NCI-H774 (cell line): ENCODE measurements at regions not wholly inside any gene's neighbourhood (a gene's known extent, or its start where the extent isn't known, plus 50 kb on each side); places are given as distances from the start of the nearest gene placed in this dataset.

Experiments
- DNase-seq: peaks from one replicate; lab custom pipeline; 2025; lab: John Stamatoyannopoulos, UW

DNA sequence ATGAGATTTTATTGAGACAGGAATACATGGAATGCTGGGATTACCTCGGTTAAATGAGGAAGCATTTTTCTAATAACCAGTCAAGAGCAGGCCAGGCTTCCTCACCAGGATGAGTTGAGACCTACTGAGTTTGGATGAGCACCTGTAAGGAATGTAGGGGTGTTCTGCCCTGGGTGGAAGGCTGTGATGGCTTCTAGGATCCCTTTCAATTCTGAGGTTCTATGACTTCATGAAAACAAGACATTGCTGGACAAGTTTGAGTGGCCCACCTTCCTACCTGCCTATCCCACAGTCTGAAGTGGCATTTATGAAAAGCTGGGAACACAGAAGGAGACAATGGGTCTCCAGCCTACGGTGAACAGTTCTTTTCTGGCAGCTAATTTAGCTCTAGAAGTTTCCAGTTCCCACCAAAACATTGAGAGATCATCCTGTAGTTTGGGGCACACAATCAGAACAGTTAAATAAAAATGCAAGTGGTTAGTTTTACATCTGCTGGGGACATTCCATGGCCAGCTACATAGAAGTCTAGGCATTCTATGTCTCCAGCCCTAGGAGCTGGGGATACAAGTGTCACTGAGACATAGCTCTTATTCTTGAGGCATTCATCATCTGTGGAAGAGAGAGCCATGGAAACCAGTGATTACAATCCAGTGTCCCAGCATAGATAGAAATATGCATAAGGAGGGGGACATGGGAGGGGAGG, 51.3 kb upstream of the TSPAN2 start:
- DNase-seq, result no peak

DNA sequence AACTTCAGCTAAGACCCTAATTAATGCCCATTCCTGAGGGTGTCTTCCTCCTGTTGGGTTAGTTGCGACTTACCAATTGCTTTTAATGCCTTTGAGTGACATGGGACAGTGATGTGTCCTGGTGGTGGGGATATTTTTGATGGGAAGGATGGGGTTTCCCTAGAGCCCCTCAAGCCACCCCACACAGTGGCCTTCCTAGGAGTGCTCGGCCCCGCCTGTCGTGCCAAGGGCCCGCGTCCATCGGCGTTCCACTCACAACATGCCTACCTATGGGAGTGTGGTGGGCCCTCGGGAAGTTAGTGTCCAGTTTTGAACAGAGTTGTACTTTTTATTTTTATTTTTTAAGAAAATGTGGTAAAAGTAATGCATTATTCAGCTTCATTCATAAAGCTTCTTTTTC, 50.1 kb upstream of the TSPAN2 start:
- DNase-seq, result no peak
